GM13976 (cell line): ENCODE measurements at regions not wholly inside any gene's neighbourhood (a gene's known extent, or its start where the extent isn't known, plus 50 kb on each side); places are given as distances from the start of the nearest gene placed in this dataset.

Experiments used
- DNase-seq: peaks from one replicate; pipeline ENCODE4 v3.0.0; 2012; ENCODE audit warnings: low spot score
- CTCF ChIP-seq: IDR thresholded peaks from 2 replicates; pipeline ENCODE4 v1.5.1; 2012; ENCODE audit warnings: borderline replicate concordance, mild to moderate bottlenecking; ENCODE audit not compliant: insufficient read depth; ENCODE audit errors: extremely low read depth, missing control alignments, control extremely low read depth
- in situ Hi-C: fragments of 300-500 bp; cut with MboI; formaldehyde crosslinking; loops from one replicate; pipeline ENCODE4 v1.12.0; 2022; ENCODE audit warnings: low sequenced_read_pairs, mixed read lengths, inconsistent platforms; ENCODE audit not compliant: unreplicated experiment

DNA sequence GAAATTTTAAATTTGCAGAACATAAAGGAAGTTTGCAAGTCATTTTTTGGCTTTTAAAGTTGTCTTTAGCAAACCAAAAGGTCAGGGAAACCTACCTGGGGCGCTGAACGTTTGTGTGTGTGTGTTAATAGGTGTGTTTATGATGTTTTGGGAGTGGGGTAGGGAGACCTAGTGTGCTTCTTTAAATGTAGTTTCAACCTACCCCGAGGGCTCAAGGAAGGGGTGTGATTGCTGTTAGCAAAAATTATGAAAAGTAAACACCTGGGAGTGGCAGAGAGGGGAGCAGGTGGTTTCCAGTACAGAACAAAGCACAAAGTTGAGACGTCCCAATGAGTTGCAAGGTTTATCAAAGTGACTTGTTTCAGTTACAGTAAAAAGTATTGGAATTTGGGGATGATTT is 58.7 kb upstream of the WDR26 start:
- no peak for DNase-seq
- in situ Hi-C loops: no loop called here
- TF ChIP-seq CTCF: no peak

- TF ChIP-seq CTCF: no peak
- in situ Hi-C loops: no loop called here
- DNase-seq: no peak
These were observed 59.7 kb upstream of the WDR26 start for GRCh38 chr1:224494343-224494742.

DNA sequence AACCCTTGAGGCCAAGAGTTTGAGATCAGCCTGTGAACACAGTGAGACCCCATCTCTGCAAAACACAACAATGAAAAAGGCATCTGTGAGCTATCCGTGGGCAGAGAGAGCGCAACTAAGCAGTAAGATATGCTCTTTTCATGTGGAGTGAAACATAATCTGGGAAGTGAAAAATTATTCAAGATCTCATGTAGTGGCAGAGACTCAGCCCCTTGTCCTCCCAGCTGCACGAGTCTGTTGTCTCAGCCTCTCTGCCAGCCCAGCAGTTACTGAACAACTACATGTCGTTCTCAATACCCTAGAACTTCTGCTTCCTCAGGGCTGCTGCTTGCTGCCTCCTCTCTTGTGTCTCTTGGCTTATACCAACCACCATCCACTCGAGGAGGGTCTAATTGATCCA is 61.3 kb upstream of the WDR26 start:
- in situ Hi-C loops: no loop called here
- no peak for TF ChIP-seq CTCF
- DNase-seq: no peak

GRCh38 chr1:224496826-224497225 is 62.2 kb upstream of the WDR26 start:
- DNase-seq: no peak
- in situ Hi-C loops: no loop called here
- no peak for TF ChIP-seq CTCF

GRCh38 chr1:224497714-224498573 is 63.3 kb upstream of the WDR26 start:
- peak; percentile 82 for DNase-seq
- no peak for TF ChIP-seq CTCF
- in situ Hi-C loops: no loop called here

GRCh38 chr1:224498574-224499170 is 64.1 kb upstream of the WDR26 start:
- no peak for DNase-seq
- no peak for TF ChIP-seq CTCF
- in situ Hi-C loops: no loop called here
